H1 (cell line): ENCODE measurements at regions not wholly inside any gene's neighbourhood (a gene's known extent, or its start where the extent isn't known, plus 50 kb on each side); places are given as distances from the start of the nearest gene placed in this dataset.

ENCODE experiments used
- CTCF ChIA-PET: fragments of 300-600 bp; sonication (Branson Sonifier 250); formaldehyde crosslinking; loops from one replicate; lab custom pipeline; 2021; ENCODE audit not compliant: partially characterized antibody; lab: Charles Lee
- POLR2A ChIA-PET: fragments of 300-600 bp; sonication (Branson Sonifier 250); formaldehyde crosslinking; loops from one replicate; lab custom pipeline; 2021; ENCODE audit warnings: inconsistent platforms; ENCODE audit not compliant: partially characterized antibody; lab: Charles Lee
- DNase-seq, 2 experiments: peaks; one replicate each; pipeline versions ENCODE4 v3.0.0 to v3.0.0-alpha.2; 2010 to 2022; ENCODE audit warnings: low spot score in 2 of 2, low read depth in 1 of 2, mixed read lengths in 1 of 2
- FAIRE-seq: peaks from 2 replicates; lab custom pipeline; 2011; peaks lifted over from hg19 to GRCh38; lab: Jason Lieb, UNC
- H2AFZ ChIP-seq: 2 replicates; pipeline ENCODE4 v1.8.1; 2012; ENCODE audit warnings: low read length, inconsistent platforms
- H2AK5ac ChIP-seq: 2 replicates; pipeline ENCODE4 v1.6.1; 2013; ENCODE audit warnings: low read depth, low read length
- H2BK120ac ChIP-seq: replicated peaks from 2 replicates; pipeline ENCODE3; 2013; ENCODE audit warnings: low read depth, low read length, inconsistent platforms
- H2BK12ac ChIP-seq: 2 replicates; pipeline ENCODE4 v1.6.1; 2013; ENCODE audit warnings: low read depth, low read length
- H2BK15ac ChIP-seq: 2 replicates; pipeline ENCODE4 v1.6.1; 2013; ENCODE audit warnings: low read length
- H2BK20ac ChIP-seq: 2 replicates; pipeline ENCODE4 v1.6.1; 2013; ENCODE audit warnings: low read length
- H2BK5ac ChIP-seq: 2 replicates; pipeline ENCODE4 v1.6.1; 2013; ENCODE audit warnings: low read depth, low read length
- H3K14ac ChIP-seq: 2 replicates; pipeline ENCODE4 v1.6.1; 2013; ENCODE audit warnings: inconsistent platforms; ENCODE audit not compliant: insufficient read length
- H3K18ac ChIP-seq: 2 replicates; pipeline ENCODE4 v1.6.1; 2013; ENCODE audit warnings: low read length; ENCODE audit errors: extremely low read depth
- H3K23ac ChIP-seq: 2 replicates; pipeline ENCODE4 v1.6.1; 2013; ENCODE audit warnings: inconsistent platforms; ENCODE audit not compliant: insufficient read length
- H3K23me2 ChIP-seq: 2 replicates; pipeline ENCODE4 v1.6.1; 2013; ENCODE audit warnings: low read depth, low read length
- H3K27ac ChIP-seq: 2 replicates; pipeline ENCODE4 v1.6.1; 2011; ENCODE audit warnings: low read depth, low read length, inconsistent platforms
- H3K27me3 ChIP-seq, 4 experiments: replicated peaks in 1 of 4; 1 replicate in 1 of 4; 2 replicates in 3 of 4; pipeline versions ENCODE4 v1.6.1 to v1.8.1; 2011 to 2013; ENCODE audit warnings: low read length in 3 of 4, mild to moderate bottlenecking in 3 of 4, inconsistent platforms in 2 of 4, mixed read lengths in 2 of 4, moderate library complexity in 1 of 4; ENCODE audit not compliant: control insufficient read depth in 3 of 4, insufficient read depth in 3 of 4; ENCODE audit errors: extremely low read depth in 1 of 4
- H3K36me3 ChIP-seq, 4 experiments: 2 replicates each; pipeline versions ENCODE4 v1.6.1 to v1.8.1; 2011 to 2013; ENCODE audit warnings: mild to moderate bottlenecking in 4 of 4, low read length in 3 of 4, moderate library complexity in 2 of 4, control low read depth in 1 of 4, inconsistent platforms in 1 of 4; ENCODE audit not compliant: insufficient read depth in 4 of 4, control insufficient read depth in 2 of 4
- H3K4ac ChIP-seq: replicated peaks from 2 replicates; pipeline ENCODE3; 2013; ENCODE audit warnings: low read length, low read depth, mixed read lengths, inconsistent platforms; ENCODE audit not compliant: insufficient read length
- H3K4me1 ChIP-seq, 4 experiments: replicated peaks in 1 of 4; 1 replicate in 1 of 4; 2 replicates in 3 of 4; pipeline versions ENCODE4 v1.6.1 to v1.8.1; 2011 to 2013; ENCODE audit warnings: low read length in 3 of 4, inconsistent platforms in 2 of 4, mixed read lengths in 1 of 4; ENCODE audit not compliant: insufficient read depth in 4 of 4, control insufficient read depth in 3 of 4
- H3K4me2 ChIP-seq, 2 experiments: 2 replicates each; pipeline versions ENCODE4 v1.6.1 to v1.8.1; 2011 to 2013; ENCODE audit warnings: low read depth in 2 of 2, low read length in 2 of 2, control low read depth in 1 of 2, inconsistent platforms in 1 of 2, mild to moderate bottlenecking in 1 of 2; ENCODE audit not compliant: insufficient read depth in 1 of 2
- H3K4me3 ChIP-seq, 4 experiments: fragments of 200-600, 300-600 bp in 1 of 4; sonication (generic), shearing (Covaris generic), sonication (Bioruptor Twin) in 1 of 4; 2 replicates each; pipeline versions ENCODE4 v1.5.1 to v1.8.1; 2011 to 2016; ENCODE audit warnings: low read length in 4 of 4, low read depth in 3 of 4, control low read depth in 2 of 4, inconsistent platforms in 2 of 4, mild to moderate bottlenecking in 2 of 4, mixed read lengths in 1 of 4, moderate library complexity in 1 of 4; ENCODE audit not compliant: insufficient read depth in 2 of 4; ENCODE audit errors: extremely low read depth in 1 of 4
- H3K56ac ChIP-seq: replicated peaks from 2 replicates; pipeline ENCODE3; 2013; ENCODE audit warnings: low read depth, mild to moderate bottlenecking, mixed read lengths, low read length, inconsistent platforms; ENCODE audit not compliant: insufficient read length
- H3K79me1 ChIP-seq: 2 replicates; pipeline ENCODE4 v1.6.1; 2013; ENCODE audit warnings: low read depth, low read length, control low read depth
- H3K79me2 ChIP-seq, 2 experiments: 2 replicates each; pipeline versions ENCODE4 v1.6.1 to v1.8.1; 2012 to 2013; ENCODE audit warnings: low read length in 2 of 2, mild to moderate bottlenecking in 2 of 2, inconsistent platforms in 1 of 2; ENCODE audit not compliant: insufficient read depth in 2 of 2, control insufficient read depth in 1 of 2
- H3K9ac ChIP-seq, 4 experiments: replicated peaks in 1 of 4; 1 replicate in 1 of 4; 2 replicates in 3 of 4; pipeline versions ENCODE4 v1.6.1 to v1.8.1; 2011 to 2013; ENCODE audit warnings: low read depth in 3 of 4, low read length in 3 of 4, control low read depth in 2 of 4, mild to moderate bottlenecking in 2 of 4, moderate library complexity in 2 of 4, inconsistent platforms in 1 of 4; ENCODE audit errors: extremely low read depth in 1 of 4
- H3K9me3 ChIP-seq, 2 experiments: 2 replicates each; pipeline versions ENCODE4 v1.6.1 to v1.8.1; 2012 to 2013; ENCODE audit warnings: mild to moderate bottlenecking in 2 of 2, moderate library complexity in 2 of 2, control low read depth in 1 of 2, inconsistent platforms in 1 of 2, low read depth in 1 of 2, low read length in 1 of 2, mixed read lengths in 1 of 2; ENCODE audit not compliant: insufficient read depth in 2 of 2
- H4K20me1 ChIP-seq, 2 experiments: replicated peaks in 1 of 2; 2 replicates each; pipeline versions ENCODE3 to v1.8.1; 2011 to 2013; ENCODE audit warnings: inconsistent platforms in 2 of 2, low read length in 2 of 2, mild to moderate bottlenecking in 1 of 2; ENCODE audit not compliant: insufficient read depth in 2 of 2, control insufficient read depth in 1 of 2
- H4K5ac ChIP-seq: 2 replicates; pipeline ENCODE4 v1.6.1; 2013; ENCODE audit warnings: low read length, low read depth, mixed read lengths, inconsistent platforms; ENCODE audit not compliant: insufficient read length
- H4K8ac ChIP-seq: 2 replicates; pipeline ENCODE4 v1.8.0; 2013; ENCODE audit warnings: mild to moderate bottlenecking, moderate library complexity, low read length, inconsistent platforms; ENCODE audit not compliant: insufficient read depth; ENCODE audit errors: extremely low read depth
- H4K91ac ChIP-seq: replicated peaks from 2 replicates; pipeline ENCODE3; 2013; ENCODE audit warnings: low read length, mixed read lengths, inconsistent platforms; ENCODE audit not compliant: insufficient read length
- ATF3 ChIP-seq: IDR thresholded peaks from 2 replicates; pipeline ENCODE4 v1.6.1; 2011; ENCODE audit warnings: low read depth, mild to moderate bottlenecking, low read length; ENCODE audit not compliant: insufficient read depth
- EGR1 ChIP-seq: IDR thresholded peaks from 2 replicates; pipeline ENCODE4 v1.6.1; 2011; ENCODE audit warnings: low read depth, low read length, borderline replicate concordance
- MAFK ChIP-seq: IDR thresholded peaks from 2 replicates; pipeline ENCODE4 v1.6.1; 2012; ENCODE audit warnings: low read depth, mild to moderate bottlenecking, improper control_type of control experiment, low read length
- NRF1 ChIP-seq: IDR thresholded peaks from 2 replicates; pipeline ENCODE4 v1.6.1; 2011; ENCODE audit warnings: mild to moderate bottlenecking, low read depth, low read length, improper control_type of control experiment
- POLR2A ChIP-seq, 2 experiments: IDR thresholded peaks; 1 replicate in 1 of 2; 2 replicates in 1 of 2; pipeline ENCODE4 v1.6.1; 2011; ENCODE audit warnings: low read depth in 2 of 2, low read length in 2 of 2, mild to moderate bottlenecking in 2 of 2; ENCODE audit errors: control extremely low read depth in 1 of 2
- RFX5 ChIP-seq: IDR thresholded peaks from 2 replicates; pipeline ENCODE4 v1.6.1; 2011; ENCODE audit warnings: low read depth, low read length, improper control_type of control experiment, borderline replicate concordance
- SAP30 ChIP-seq: fragments of 300-600 bp; sonication (generic); IDR thresholded peaks from 2 replicates; pipeline ENCODE4 v1.7.1; 2012; ENCODE audit warnings: low read length, moderate library complexity, mild to moderate bottlenecking, inconsistent platforms; ENCODE audit not compliant: insufficient read depth, insufficient replicate concordance
- SP1 ChIP-seq: IDR thresholded peaks from 2 replicates; pipeline ENCODE4 v1.6.1; 2011; ENCODE audit warnings: low read depth, low read length
- SRF ChIP-seq: IDR thresholded peaks from 2 replicates; pipeline ENCODE4 v1.6.1; 2011; ENCODE audit warnings: mild to moderate bottlenecking, low read depth, low read length, moderate library complexity
- SUZ12 ChIP-seq: fragments of 200-600 bp; sonication (generic); IDR thresholded peaks from 2 replicates; pipeline ENCODE4 v1.6.1; 2012; ENCODE audit warnings: mild to moderate bottlenecking, inconsistent platforms, low read length, moderate library complexity, mixed read lengths
- TBP ChIP-seq: IDR thresholded peaks from 2 replicates; pipeline ENCODE4 v1.6.1; 2011; ENCODE audit warnings: low read depth, low read length, improper control_type of control experiment
- TEAD4 ChIP-seq: IDR thresholded peaks from 2 replicates; pipeline ENCODE4 v1.6.1; 2012; ENCODE audit warnings: low read depth, low read length, inconsistent platforms, mixed read lengths
- YY1 ChIP-seq: IDR thresholded peaks from 2 replicates; pipeline ENCODE4 v1.6.1; 2011; ENCODE audit warnings: low read depth, mild to moderate bottlenecking, low read length
- WGBS, 2 experiments: shearing (Covaris generic) in 1 of 2; methylation state at CpG; one replicate each; pipeline versions ENCODE4 v1.1.6 to v1.1.7; 2013 to 2015; ENCODE audit warnings: low lambda C conversion rate in 2 of 2, mixed read lengths in 2 of 2, inconsistent platforms in 1 of 2, low coverage in 1 of 2, missing lambda C conversion rate in 1 of 2; ENCODE audit not compliant: insufficient replicate concordance in 2 of 2, insufficient coverage in 1 of 2, insufficient read length in 1 of 2; ENCODE audit errors: extremely low coverage in 1 of 2, missing lambda C conversion rate in 1 of 2; 5-methylcytosine and 5-hydroxymethylcytosine counted together

- no peak overlapping the region for H3K56ac ChIP-seq
- H2BK12ac ChIP-seq = peak overlapping the region; percentile 80; the same call in 1 of the 2 replicates
- 46% methylated on average over 21 of the region's 21 CpGs; no CpG with 5 or more reads in 1 of the 2 experiments for WGBS, 2 experiments
- no peak overlapping the region for H3K18ac ChIP-seq
- no peak overlapping the region for H3K27ac ChIP-seq
- no peak for FAIRE-seq
- CTCF ChIA-PET = interaction anchor here (0.6 to 4.2 kb wide), 74 partner anchors 10 to 1092 kb away, joined by 3 to 57 read pairs (median 4); partner anchors contain the start of gene AJAP1
- peak overlapping the region; percentile 81; the same call in 1 of the 2 replicates for H2BK15ac ChIP-seq
- no peaks in the 10 kb centered on the region for H3K79me2 ChIP-seq
- POLR2A ChIA-PET = interaction anchor here (0.7 to 1.1 kb wide), 3 partner anchors 19 to 82 kb away, joined by 3 to 5 read pairs (median 3); no protein-coding TSS in a partner anchor
- peaks cover 4 to 16% (median 10%) of the 10 kb centered on the region in 4 experiments for H3K4me1 ChIP-seq
- no peak overlapping the region for H4K91ac ChIP-seq
- no peak overlapping the region for H4K8ac ChIP-seq
- peak overlapping the region; percentile 38 for H2BK120ac ChIP-seq
- no peaks in the 10 kb centered on the region for H3K36me3 ChIP-seq
- H3K4ac ChIP-seq = peak overlapping the region; percentile 23
- no peak overlapping the region for H3K4me3 ChIP-seq
- H2AFZ ChIP-seq = no peak overlapping the region
- peaks cover 2 to 6% of the 10 kb centered on the region in 2 experiments; a peak in 2 of 4 replicates for H3K9me3 ChIP-seq
- H3K9ac ChIP-seq = no peak overlapping the region
- H3K14ac ChIP-seq = no peak overlapping the region
- no peak overlapping the region; the same call in 1 of the 2 replicates for H2BK20ac ChIP-seq
- no peak overlapping the region for H3K23ac ChIP-seq
- no peaks in the 10 kb centered on the region for H3K27me3 ChIP-seq
- peaks cover 2% of the 10 kb centered on the region for H3K23me2 ChIP-seq
- H4K20me1 ChIP-seq = no peaks in the 10 kb centered on the region
- H2BK5ac ChIP-seq = no peak overlapping the region
- peak; percentile 70 to 92 for DNase-seq
- H4K5ac ChIP-seq = no peak overlapping the region
- H2AK5ac ChIP-seq = no peak overlapping the region
- no peak overlapping the region for H3K4me2 ChIP-seq
- no peaks in the 10 kb centered on the region for H3K79me1 ChIP-seq
- TF ChIP-seq YY1 (peak; percentile 80), ATF3 (0 out of 2 replicates have a peak, but pooled peaks have one; percentile 18), EGR1 (peak; percentile 31; the same call in 1 of the 2 replicates), TEAD4 (no peak), SAP30 (no peak), SP1 (no peak), RFX5 (no peak), TBP (no peak), MAFK (no peak), SRF (no peak), POLR2A (IDR thresholded peaks at IDR 0.05; ENCODE audit: control extremely low read depth in 1 of 2, low read depth in 2 of 2, low read length in 2 of 2) (no peak), SUZ12 (no peak), NRF1 (no peak)
Measured at GRCh38 chr1:5745800-5746610, 246.2 kb downstream of the NPHP4 start.
